DND-41 (cell line): ENCODE measurements at regions not wholly inside any gene's neighbourhood (a gene's known extent, or its start where the extent isn't known, plus 50 kb on each side); places are given as distances from the start of the nearest gene placed in this dataset.

Experiments used
- CTCF ChIP-seq: IDR thresholded peaks from 2 replicates; pipeline ENCODE4 v1.5.1; 2012; ENCODE audit warnings: borderline replicate concordance, low read length, moderate library complexity, mild to moderate bottlenecking; ENCODE audit not compliant: poor library complexity, severe bottlenecking; ENCODE audit errors: extremely low read depth
- EZH2 ChIP-seq: IDR thresholded peaks from 3 replicates; pipeline ENCODE4 v1.6.1; 2012; ENCODE audit warnings: borderline replicate concordance, low read depth, mild to moderate bottlenecking, moderate library complexity, low read length, inconsistent platforms; ENCODE audit not compliant: severe bottlenecking

GRCh38 chr14:41047763-41048162 lies 558.9 kb upstream of the LRFN5 start:
- no peak for TF ChIP-seq CTCF
- no peak for TF ChIP-seq EZH2
